ENCODE measurements at regions not wholly inside any gene's neighbourhood (a gene's known extent, or its start where the extent isn't known, plus 50 kb on each side); places are given as distances from the start of the nearest gene placed in this dataset.

- WGBS (ENCODE audit: insufficient coverage) = no CpG with 5 or more reads among the region's 2 CpGs
Observed at GRCh38 chr4:176499518-176499917, 179.8 kb downstream of the SPCS3 start.

GRCh38 chr4:176500894-176501293 is 181.1 kb downstream of the SPCS3 start:
- no peaks in the 10 kb centered on the region for H3K27me3 ChIP-seq (ENCODE audit: control insufficient read depth, insufficient read depth, low read length)
- no peaks in the 10 kb centered on the region for H3K9me3 ChIP-seq (replicated peaks; ENCODE audit: control insufficient read depth, low read depth, low read length)
- WGBS (ENCODE audit: insufficient coverage) = no CpG with 5 or more reads among the region's 1 CpG
- H3K4me1 ChIP-seq (ENCODE audit: control insufficient read depth, insufficient read depth, low read length) = no peaks in the 10 kb centered on the region
- no peaks in the 10 kb centered on the region for H3K36me3 ChIP-seq (ENCODE audit: control insufficient read depth, insufficient read depth, low read length)
- H3K27ac ChIP-seq (ENCODE audit: low read length) = no peak overlapping the region
- no peak overlapping the region for H3K4me3 ChIP-seq (ENCODE audit: low read length)
- DNase-seq = no peak

More at GRCh38 chr4:176499518-176499917, 179.8 kb downstream of the SPCS3 start:
- DNase-seq = no peak
- H3K27ac ChIP-seq (ENCODE audit: low read length) = no peak overlapping the region
- no peaks in the 10 kb centered on the region for H3K4me1 ChIP-seq (ENCODE audit: control insufficient read depth, insufficient read depth, low read length)
- H3K27me3 ChIP-seq (ENCODE audit: control insufficient read depth, insufficient read depth, low read length) = no peaks in the 10 kb centered on the region
- no peaks in the 10 kb centered on the region for H3K36me3 ChIP-seq (ENCODE audit: control insufficient read depth, insufficient read depth, low read length)
- H3K9me3 ChIP-seq (replicated peaks; ENCODE audit: control insufficient read depth, low read depth, low read length) = no peaks in the 10 kb centered on the region
- no peak overlapping the region for H3K4me3 ChIP-seq (ENCODE audit: low read length)

- Histone ChIP-seq H3K27ac (ENCODE audit: low read length) (no peak overlapping the region), H3K9me3 (replicated peaks; ENCODE audit: control insufficient read depth, low read depth, low read length) (peaks cover 2% of the 10 kb centered on the region), H3K4me3 (ENCODE audit: low read length) (no peak overlapping the region), H3K27me3 (ENCODE audit: control insufficient read depth, insufficient read depth, low read length) (no peaks in the 10 kb centered on the region), H3K36me3 (ENCODE audit: control insufficient read depth, insufficient read depth, low read length) (no peaks in the 10 kb centered on the region), H3K4me1 (ENCODE audit: control insufficient read depth, insufficient read depth, low read length) (no peaks in the 10 kb centered on the region)
- 90% methylated on average over 1 of the region's 2 CpGs for WGBS (ENCODE audit: insufficient coverage)
- DNase-seq = no peak
Observed at GRCh38 chr4:176504118-176504517, 184.4 kb downstream of the SPCS3 start.

- DNase-seq = no peak
- Histone ChIP-seq H3K36me3 (ENCODE audit: control insufficient read depth, insufficient read depth, low read length) (no peaks in the 10 kb centered on the region), H3K9me3 (replicated peaks; ENCODE audit: control insufficient read depth, low read depth, low read length) (peaks cover 2% of the 10 kb centered on the region), H3K4me3 (ENCODE audit: low read length) (no peak overlapping the region), H3K27me3 (ENCODE audit: control insufficient read depth, insufficient read depth, low read length) (no peaks in the 10 kb centered on the region), H3K4me1 (ENCODE audit: control insufficient read depth, insufficient read depth, low read length) (no peaks in the 10 kb centered on the region), H3K27ac (ENCODE audit: low read length) (no peak overlapping the region)
- WGBS (ENCODE audit: insufficient coverage) = 83% methylated on average over 4 of the region's 8 CpGs
Observed at GRCh38 chr4:176507845-176508533, 188.2 kb downstream of the SPCS3 start.

DNA sequence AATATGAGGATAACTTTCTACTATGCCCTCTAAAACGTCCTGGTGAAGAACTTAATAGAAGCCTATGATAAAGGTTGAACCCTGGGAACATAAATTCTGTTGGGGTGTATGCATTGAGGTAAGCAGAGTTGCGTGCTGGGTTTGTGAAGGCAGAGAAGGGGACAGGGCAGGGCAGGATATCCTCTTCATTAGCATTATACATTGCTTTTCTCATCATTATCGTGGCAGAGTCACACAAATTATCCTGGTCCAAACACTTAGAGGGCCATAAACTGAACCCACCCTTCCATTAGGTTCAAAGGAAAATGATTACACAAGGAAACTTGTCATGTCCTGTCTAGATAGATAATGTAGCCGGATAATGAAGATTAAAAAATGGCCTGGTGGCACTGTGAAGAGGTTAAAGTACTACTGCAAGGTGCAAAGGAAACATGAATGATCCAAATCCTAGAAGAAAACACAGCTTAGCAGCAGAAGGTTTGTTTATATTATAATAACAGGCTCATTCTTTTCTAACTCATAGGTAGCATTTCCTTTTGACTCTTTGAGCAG is 189.1 kb downstream of the SPCS3 start:
- Histone ChIP-seq H3K27me3 (ENCODE audit: control insufficient read depth, insufficient read depth, low read length) (no peaks in the 10 kb centered on the region), H3K4me3 (ENCODE audit: low read length) (no peak overlapping the region), H3K36me3 (ENCODE audit: control insufficient read depth, insufficient read depth, low read length) (no peaks in the 10 kb centered on the region), H3K27ac (ENCODE audit: low read length) (no peak overlapping the region), H3K9me3 (replicated peaks; ENCODE audit: control insufficient read depth, low read depth, low read length) (peaks cover 2% of the 10 kb centered on the region), H3K4me1 (ENCODE audit: control insufficient read depth, insufficient read depth, low read length) (no peaks in the 10 kb centered on the region)
- WGBS (ENCODE audit: insufficient coverage) = no CpG with 5 or more reads among the region's 4 CpGs
- peak; percentile 4 for DNase-seq

DNA sequence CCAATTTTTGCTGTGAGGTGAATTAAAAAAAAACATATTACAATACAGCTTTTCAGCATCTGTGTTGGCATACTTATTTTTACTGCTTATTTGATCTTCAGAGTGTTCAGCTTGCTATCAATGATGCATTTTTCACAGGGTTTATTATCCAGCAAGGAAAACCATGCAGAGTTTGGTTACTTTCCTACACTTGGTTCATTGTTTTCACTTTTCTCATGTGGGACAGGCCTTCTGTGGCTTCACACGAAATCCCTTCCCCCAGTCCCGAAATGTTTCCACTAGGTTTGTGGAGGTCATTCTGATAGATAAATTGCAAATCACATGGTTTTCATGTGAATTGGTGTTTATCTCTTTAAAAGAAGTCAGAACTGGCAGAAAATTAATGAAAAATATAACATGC is 205.8 kb downstream of the SPCS3 start:
- no peak for DNase-seq
- no peak overlapping the region for H3K4me3 ChIP-seq (ENCODE audit: low read length)
- no peaks in the 10 kb centered on the region for H3K9me3 ChIP-seq (replicated peaks; ENCODE audit: control insufficient read depth, low read depth, low read length)
- no peaks in the 10 kb centered on the region for H3K36me3 ChIP-seq (ENCODE audit: control insufficient read depth, insufficient read depth, low read length)
- H3K27ac ChIP-seq (ENCODE audit: low read length) = no peak overlapping the region
- WGBS (ENCODE audit: insufficient coverage) = no CpG with 5 or more reads among the region's 2 CpGs
- H3K4me1 ChIP-seq (ENCODE audit: control insufficient read depth, insufficient read depth, low read length) = no peaks in the 10 kb centered on the region
- no peaks in the 10 kb centered on the region for H3K27me3 ChIP-seq (ENCODE audit: control insufficient read depth, insufficient read depth, low read length)

DNA sequence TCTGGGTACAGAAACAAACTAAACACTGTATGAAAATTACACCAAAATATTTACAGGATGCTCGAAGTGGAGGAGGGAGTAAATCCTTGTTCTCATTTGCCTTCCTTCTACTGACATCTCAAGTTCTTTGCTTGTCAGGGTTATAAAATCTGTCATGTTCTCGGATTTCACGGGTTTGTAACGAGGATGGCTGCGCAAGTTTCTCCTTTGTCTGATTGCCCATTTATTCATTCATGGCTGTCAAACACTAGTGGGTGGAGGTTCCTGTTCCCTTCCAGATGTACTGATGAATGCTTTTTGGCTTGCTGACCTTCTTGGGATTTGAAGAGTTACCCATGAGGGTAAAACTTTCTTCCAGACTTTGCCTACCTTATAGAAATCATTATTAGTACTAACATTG is 206.9 kb downstream of the SPCS3 start:
- H3K9me3 ChIP-seq (replicated peaks; ENCODE audit: control insufficient read depth, low read depth, low read length) = no peaks in the 10 kb centered on the region
- H3K27ac ChIP-seq (ENCODE audit: low read length) = no peak overlapping the region
- no peaks in the 10 kb centered on the region for H3K27me3 ChIP-seq (ENCODE audit: control insufficient read depth, insufficient read depth, low read length)
- H3K4me1 ChIP-seq (ENCODE audit: control insufficient read depth, insufficient read depth, low read length) = no peaks in the 10 kb centered on the region
- DNase-seq = no peak
- H3K4me3 ChIP-seq (ENCODE audit: low read length) = no peak overlapping the region
- no CpG with 5 or more reads among the region's 5 CpGs for WGBS (ENCODE audit: insufficient coverage)
- H3K36me3 ChIP-seq (ENCODE audit: control insufficient read depth, insufficient read depth, low read length) = no peaks in the 10 kb centered on the region

DNA sequence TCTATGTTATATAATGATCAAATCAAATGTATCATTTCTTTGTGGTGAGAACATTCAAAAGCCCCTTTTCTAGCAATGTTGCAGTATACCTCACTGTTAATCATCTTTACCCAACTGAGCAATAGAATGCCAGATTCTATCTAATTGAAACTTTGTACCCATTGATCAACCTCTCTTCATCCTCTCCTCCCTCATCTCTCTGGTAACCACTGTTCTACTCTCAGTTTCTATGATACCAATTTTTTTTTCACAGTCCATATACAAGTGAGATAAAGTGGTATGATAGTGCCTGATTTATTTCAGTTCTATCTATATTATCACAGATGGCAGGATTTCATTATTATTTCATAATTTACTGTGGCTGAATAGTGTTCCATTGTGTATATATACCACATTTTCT is 209.8 kb downstream of the SPCS3 start:
- Histone ChIP-seq H3K4me3 (ENCODE audit: low read length) (no peak overlapping the region), H3K4me1 (ENCODE audit: control insufficient read depth, insufficient read depth, low read length) (no peaks in the 10 kb centered on the region), H3K9me3 (replicated peaks; ENCODE audit: control insufficient read depth, low read depth, low read length) (no peaks in the 10 kb centered on the region), H3K36me3 (ENCODE audit: control insufficient read depth, insufficient read depth, low read length) (no peaks in the 10 kb centered on the region), H3K27ac (ENCODE audit: low read length) (no peak overlapping the region), H3K27me3 (ENCODE audit: control insufficient read depth, insufficient read depth, low read length) (no peaks in the 10 kb centered on the region)
- DNase-seq = no peak

DNA sequence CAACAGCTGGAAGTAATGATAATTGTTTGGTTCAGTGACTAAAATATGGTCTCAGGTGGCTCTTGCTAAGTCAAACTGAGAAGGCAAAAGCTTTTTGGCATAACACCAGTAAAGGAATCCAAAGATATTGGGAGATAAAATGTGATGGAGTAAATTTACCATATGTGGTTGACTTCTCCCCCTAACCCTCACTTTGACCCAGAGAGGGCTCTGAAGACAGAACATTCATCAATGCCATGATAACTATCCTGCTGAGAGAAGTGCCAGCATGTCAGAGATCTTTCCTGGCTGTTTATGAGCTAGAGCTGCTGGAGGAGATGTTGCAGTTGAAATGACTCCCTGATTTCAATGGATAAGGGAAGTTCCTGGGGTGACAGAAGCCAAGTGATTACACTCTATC is 213.4 kb downstream of the SPCS3 start:
- peak; percentile 16 for DNase-seq
- H3K27me3 ChIP-seq (ENCODE audit: control insufficient read depth, insufficient read depth, low read length) = no peaks in the 10 kb centered on the region
- H3K9me3 ChIP-seq (replicated peaks; ENCODE audit: control insufficient read depth, low read depth, low read length) = no peaks in the 10 kb centered on the region
- no peaks in the 10 kb centered on the region for H3K4me1 ChIP-seq (ENCODE audit: control insufficient read depth, insufficient read depth, low read length)
- H3K27ac ChIP-seq (ENCODE audit: low read length) = no peak overlapping the region
- no peak overlapping the region for H3K4me3 ChIP-seq (ENCODE audit: low read length)
- H3K36me3 ChIP-seq (ENCODE audit: control insufficient read depth, insufficient read depth, low read length) = no peaks in the 10 kb centered on the region

DNA sequence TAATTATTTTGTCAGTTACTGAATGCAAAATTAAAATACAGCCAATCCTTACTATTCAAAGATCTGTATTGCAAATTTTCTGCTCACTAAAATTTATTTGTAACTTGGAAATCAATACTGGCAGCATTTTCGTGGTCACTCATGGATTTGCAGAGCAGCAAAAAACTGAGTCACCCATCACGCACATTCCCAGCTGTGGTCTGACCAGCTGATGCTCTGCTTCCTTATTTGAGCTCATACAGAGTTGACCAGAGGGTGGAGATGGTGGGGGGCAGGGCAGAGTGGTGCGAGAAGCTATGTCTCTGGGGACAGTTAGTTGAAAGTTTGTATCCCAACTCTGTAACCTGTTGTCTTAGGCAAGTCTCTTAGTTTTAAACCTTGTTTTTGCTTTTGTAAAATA is 214.8 kb downstream of the SPCS3 start:
- no peaks in the 10 kb centered on the region for H3K9me3 ChIP-seq (replicated peaks; ENCODE audit: control insufficient read depth, low read depth, low read length)
- DNase-seq = no peak
- WGBS (ENCODE audit: insufficient coverage) = 80% methylated on average over 1 of the region's 3 CpGs

More for the DNA sequence above, 214.8 kb downstream of the SPCS3 start:
- no peaks in the 10 kb centered on the region for H3K4me1 ChIP-seq (ENCODE audit: control insufficient read depth, insufficient read depth, low read length)
- no peak overlapping the region for H3K27ac ChIP-seq (ENCODE audit: low read length)
- H3K36me3 ChIP-seq (ENCODE audit: control insufficient read depth, insufficient read depth, low read length) = no peaks in the 10 kb centered on the region
- no peak overlapping the region for H3K4me3 ChIP-seq (ENCODE audit: low read length)
- H3K27me3 ChIP-seq (ENCODE audit: control insufficient read depth, insufficient read depth, low read length) = no peaks in the 10 kb centered on the region
